ENCODE measurements at regions not wholly inside any gene's neighbourhood (a gene's known extent, or its start where the extent isn't known, plus 50 kb on each side); places are given as distances from the start of the nearest gene placed in this dataset.

- Mint-ChIP-seq H3K27me3 (ENCODE audit: low read depth, poor library complexity) (peaks cover 3% of the 10 kb centered on the region), H3K36me3 (ENCODE audit: low read depth) (no peaks in the 10 kb centered on the region), H3K9me3 (no peaks in the 10 kb centered on the region), H3K4me1 (no peaks in the 10 kb centered on the region), H3K27ac (no peak overlapping the region), H3K4me3 (no peak overlapping the region)
- no peak for TF ChIP-seq CTCF (IDR thresholded peaks at IDR 0.05)
- no peak for DNase-seq
Measured at GRCh38 chr9:86458191-86458855, 104.1 kb upstream of the TUT7 start.

GRCh38 chr9:86456416-86456815 is 102.2 kb upstream of the TUT7 start:
- no peak overlapping the region for H3K27ac Mint-ChIP-seq
- H3K36me3 Mint-ChIP-seq (ENCODE audit: low read depth): no peaks in the 10 kb centered on the region
- no peak for DNase-seq
- H3K9me3 Mint-ChIP-seq: no peaks in the 10 kb centered on the region
- no peaks in the 10 kb centered on the region for H3K4me1 Mint-ChIP-seq
- H3K4me3 Mint-ChIP-seq: no peak overlapping the region
- TF ChIP-seq CTCF (IDR thresholded peaks at IDR 0.05): no peak
- H3K27me3 Mint-ChIP-seq (ENCODE audit: low read depth, poor library complexity): peaks cover 2% of the 10 kb centered on the region

DNA sequence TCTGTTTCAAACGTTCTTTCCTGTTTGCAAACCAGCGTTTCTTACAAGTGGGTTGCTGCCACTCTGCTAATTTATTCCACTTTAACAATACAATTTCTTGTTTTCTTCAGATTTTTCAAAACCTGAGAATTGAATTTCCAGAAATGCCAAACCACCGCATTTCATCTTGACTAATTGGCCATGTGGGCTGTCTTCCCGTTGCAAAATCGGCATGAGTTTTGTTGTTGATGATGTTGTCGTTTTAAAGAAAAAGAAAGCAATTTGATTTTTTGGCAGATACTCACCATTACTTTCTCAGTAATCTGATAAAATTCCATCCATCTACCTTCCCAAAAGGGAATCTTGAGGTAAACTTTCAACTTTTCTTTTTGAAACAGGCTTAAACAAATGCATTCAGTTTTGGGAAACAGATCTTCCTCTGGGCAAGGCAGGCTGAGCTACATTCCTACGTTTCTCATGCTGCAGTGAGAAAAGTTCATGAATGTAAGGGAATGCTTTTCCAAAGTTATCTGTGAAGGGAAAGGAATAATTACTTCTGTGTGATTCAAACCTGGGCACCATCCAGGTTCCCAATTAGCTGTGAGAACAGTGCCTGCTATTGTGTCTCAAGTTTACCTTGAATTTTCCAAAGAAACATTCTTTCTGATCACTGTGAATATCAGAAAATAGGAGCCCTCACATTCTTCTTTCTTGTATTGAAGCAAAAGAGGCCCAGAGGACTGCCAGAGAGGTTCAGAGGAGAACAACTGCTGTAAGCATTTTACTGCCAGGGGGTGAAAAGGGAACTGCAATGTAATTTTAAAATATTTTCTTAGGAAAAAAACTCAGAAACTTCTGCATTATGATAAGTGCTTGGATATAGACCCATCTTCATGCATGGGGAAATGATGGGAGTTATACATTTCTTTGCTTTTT is 100.7 kb upstream of the TUT7 start:
- DNase-seq: no peak
- H3K27ac Mint-ChIP-seq: no peak overlapping the region
- no peak for TF ChIP-seq CTCF (IDR thresholded peaks at IDR 0.05)

GRCh38 chr9:86452201-86452828 is 98.1 kb upstream of the TUT7 start:
- DNase-seq: no peak

More for the DNA sequence above, 100.7 kb upstream of the TUT7 start:
- Mint-ChIP-seq H3K9me3 (no peaks in the 10 kb centered on the region), H3K27me3 (ENCODE audit: low read depth, poor library complexity) (peaks cover 3% of the 10 kb centered on the region), H3K4me1 (no peaks in the 10 kb centered on the region), H3K4me3 (no peak overlapping the region), H3K36me3 (ENCODE audit: low read depth) (no peaks in the 10 kb centered on the region)

DNA sequence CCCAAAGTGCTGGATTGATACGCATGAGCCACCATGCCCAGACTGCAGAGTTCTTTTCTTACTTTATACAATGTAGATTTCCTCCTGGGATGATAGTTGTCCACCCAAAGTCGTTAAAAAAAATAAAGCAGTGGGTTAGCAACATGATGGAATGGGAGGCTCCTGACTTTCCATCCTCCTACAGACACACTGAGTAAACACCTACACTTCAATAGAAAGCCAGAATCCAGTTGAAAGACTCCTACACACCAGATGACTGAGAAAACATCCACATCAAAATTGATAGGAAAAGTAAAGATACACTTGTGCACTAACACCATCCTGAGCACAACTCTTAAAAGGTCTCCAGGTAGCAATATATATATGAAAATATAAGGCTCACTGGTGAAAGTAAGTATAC is 95.0 kb upstream of the TUT7 start:
- TF ChIP-seq CTCF (IDR thresholded peaks at IDR 0.05): no peak
- peaks cover 8% of the 10 kb centered on the region for H3K27me3 Mint-ChIP-seq (ENCODE audit: low read depth, poor library complexity)

More at GRCh38 chr9:86452201-86452828, 98.1 kb upstream of the TUT7 start:
- Mint-ChIP-seq H3K4me1 (no peaks in the 10 kb centered on the region), H3K4me3 (no peak overlapping the region), H3K27ac (no peak overlapping the region), H3K9me3 (no peaks in the 10 kb centered on the region), H3K36me3 (ENCODE audit: low read depth) (no peaks in the 10 kb centered on the region), H3K27me3 (ENCODE audit: low read depth, poor library complexity) (peaks cover 8% of the 10 kb centered on the region)
- no peak for TF ChIP-seq CTCF (IDR thresholded peaks at IDR 0.05)

More for the DNA sequence above, 95.0 kb upstream of the TUT7 start:
- H3K4me1 Mint-ChIP-seq: peaks cover 2% of the 10 kb centered on the region
- no peaks in the 10 kb centered on the region for H3K9me3 Mint-ChIP-seq
- H3K27ac Mint-ChIP-seq: no peak overlapping the region
- no peaks in the 10 kb centered on the region for H3K36me3 Mint-ChIP-seq (ENCODE audit: low read depth)
- DNase-seq: no peak
- H3K4me3 Mint-ChIP-seq: no peak overlapping the region

Measured in nephron progenitor cell (in vitro differentiated cells).